Endothelial cell (in vitro differentiated cells): ENCODE measurements at regions not wholly inside any gene's neighbourhood (a gene's known extent, or its start where the extent isn't known, plus 50 kb on each side); places are given as distances from the start of the nearest gene placed in this dataset.

Source experiments
- DNase-seq: peaks from one replicate; pipeline ENCODE4 v3.0.0; 2021; ENCODE audit warnings: low spot score
- H3K27ac Mint-ChIP-seq: one replicate; pipeline ENCODE4 v1.8.0; 2021; ENCODE audit warnings: mixed read lengths, inconsistent platforms; ENCODE audit not compliant: unreplicated experiment
- H3K27me3 Mint-ChIP-seq: one replicate; pipeline ENCODE4 v1.8.0; 2021; ENCODE audit warnings: mild to moderate bottlenecking, moderate library complexity, mixed read lengths, inconsistent platforms; ENCODE audit not compliant: unreplicated experiment
- H3K36me3 Mint-ChIP-seq: one replicate; pipeline ENCODE4 v1.8.0; 2021; ENCODE audit warnings: mild to moderate bottlenecking, low read depth, mixed read lengths, inconsistent platforms; ENCODE audit not compliant: unreplicated experiment
- H3K4me1 Mint-ChIP-seq: one replicate; pipeline ENCODE4 v1.8.0; 2021; ENCODE audit warnings: mild to moderate bottlenecking, mixed read lengths, inconsistent platforms; ENCODE audit not compliant: unreplicated experiment
- H3K4me3 Mint-ChIP-seq: one replicate; pipeline ENCODE4 v1.8.0; 2021; ENCODE audit warnings: mild to moderate bottlenecking, mixed read lengths, inconsistent platforms; ENCODE audit not compliant: unreplicated experiment
- H3K9me3 Mint-ChIP-seq: one replicate; pipeline ENCODE4 v1.8.0; 2021; ENCODE audit warnings: mixed read lengths, inconsistent platforms; ENCODE audit not compliant: unreplicated experiment
- CTCF ChIP-seq: fragments of 200-600 bp; sonication (generic); IDR thresholded peaks from one replicate; pipeline ENCODE4 v1.5.0; 2021; ENCODE audit warnings: antibody characterized with exemption; ENCODE audit not compliant: unreplicated experiment

GRCh38 chr5:2375757-2376250, 375.7 kb downstream of the IRX2 start:
- H3K4me3 Mint-ChIP-seq = no peak overlapping the region
- no peak for TF ChIP-seq CTCF
- no peak overlapping the region for H3K27ac Mint-ChIP-seq
- H3K36me3 Mint-ChIP-seq = peaks cover 7% of the 10 kb centered on the region
- no peaks in the 10 kb centered on the region for H3K4me1 Mint-ChIP-seq
- H3K27me3 Mint-ChIP-seq = peaks cover 4% of the 10 kb centered on the region
- peaks cover 10% of the 10 kb centered on the region for H3K9me3 Mint-ChIP-seq
- DNase-seq = no peak

DNA sequence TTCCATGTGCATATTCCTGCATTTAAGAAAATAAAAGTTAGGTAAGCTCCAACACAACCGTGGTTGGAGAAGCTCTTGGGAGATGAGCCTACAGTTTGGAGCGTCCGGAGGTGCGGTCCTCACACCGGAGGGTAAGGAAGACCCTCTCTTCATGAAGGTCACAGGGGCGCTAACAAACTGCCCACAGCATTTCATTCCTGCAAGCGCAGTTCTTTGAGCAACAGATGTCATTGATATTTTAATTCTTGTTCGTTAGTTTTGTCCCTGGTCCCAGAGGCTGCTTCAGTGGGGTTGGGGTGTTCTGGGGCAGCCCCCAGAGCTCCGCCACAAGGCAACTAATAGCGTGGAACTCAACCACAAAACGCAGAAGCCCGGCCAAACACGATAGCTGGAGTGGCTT, 376.2 kb downstream of the IRX2 start:
- no peak for DNase-seq
- peaks cover 10% of the 10 kb centered on the region for H3K9me3 Mint-ChIP-seq
- H3K27ac Mint-ChIP-seq = no peak overlapping the region
- H3K4me1 Mint-ChIP-seq = no peaks in the 10 kb centered on the region
- TF ChIP-seq CTCF = no peak
- H3K36me3 Mint-ChIP-seq = peaks cover 7% of the 10 kb centered on the region
- no peak overlapping the region for H3K4me3 Mint-ChIP-seq
- peaks cover 4% of the 10 kb centered on the region for H3K27me3 Mint-ChIP-seq

- Mint-ChIP-seq H3K4me1 (no peaks in the 10 kb centered on the region), H3K27ac (no peak overlapping the region), H3K9me3 (peaks cover 15% of the 10 kb centered on the region), H3K4me3 (no peak overlapping the region), H3K36me3 (peaks cover 9% of the 10 kb centered on the region), H3K27me3 (peaks cover 6% of the 10 kb centered on the region)
- no peak for TF ChIP-seq CTCF
- no peak for DNase-seq
Measured at GRCh38 chr5:2374703-2375102, 376.8 kb downstream of the IRX2 start.

- no peak for DNase-seq
Measured at GRCh38 chr5:2373631-2374030, 377.8 kb downstream of the IRX2 start.

DNA sequence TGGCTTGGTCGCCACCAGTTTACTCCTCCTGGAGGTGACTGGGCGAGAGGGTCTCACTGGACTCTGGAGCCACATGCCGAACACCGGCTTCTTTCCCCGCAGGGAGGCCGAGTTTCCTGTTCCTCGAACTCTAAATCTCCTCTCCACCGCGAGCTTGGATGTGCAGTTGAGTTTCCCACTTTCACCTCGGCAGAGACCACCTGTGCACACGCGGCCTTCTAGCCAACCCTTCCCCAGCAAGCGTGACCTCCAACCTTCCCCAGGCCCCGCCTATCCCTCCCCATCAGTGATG, 380.1 kb downstream of the IRX2 start:
- Mint-ChIP-seq H3K27ac (no peak overlapping the region), H3K4me3 (no peak overlapping the region), H3K27me3 (peaks cover 10% of the 10 kb centered on the region), H3K4me1 (no peaks in the 10 kb centered on the region), H3K9me3 (peaks cover 25% of the 10 kb centered on the region), H3K36me3 (peaks cover 14% of the 10 kb centered on the region)
- DNase-seq = no peak
- no peak for TF ChIP-seq CTCF

More at GRCh38 chr5:2373631-2374030, 377.8 kb downstream of the IRX2 start:
- TF ChIP-seq CTCF = no peak
- H3K9me3 Mint-ChIP-seq = peaks cover 21% of the 10 kb centered on the region
- H3K4me3 Mint-ChIP-seq = no peak overlapping the region
- peaks cover 14% of the 10 kb centered on the region for H3K36me3 Mint-ChIP-seq
- H3K27ac Mint-ChIP-seq = no peak overlapping the region
- H3K4me1 Mint-ChIP-seq = no peaks in the 10 kb centered on the region
- H3K27me3 Mint-ChIP-seq = peaks cover 10% of the 10 kb centered on the region
